ENCODE measurements at regions not wholly inside any gene's neighbourhood (a gene's known extent, or its start where the extent isn't known, plus 50 kb on each side); places are given as distances from the start of the nearest gene placed in this dataset.

DNA sequence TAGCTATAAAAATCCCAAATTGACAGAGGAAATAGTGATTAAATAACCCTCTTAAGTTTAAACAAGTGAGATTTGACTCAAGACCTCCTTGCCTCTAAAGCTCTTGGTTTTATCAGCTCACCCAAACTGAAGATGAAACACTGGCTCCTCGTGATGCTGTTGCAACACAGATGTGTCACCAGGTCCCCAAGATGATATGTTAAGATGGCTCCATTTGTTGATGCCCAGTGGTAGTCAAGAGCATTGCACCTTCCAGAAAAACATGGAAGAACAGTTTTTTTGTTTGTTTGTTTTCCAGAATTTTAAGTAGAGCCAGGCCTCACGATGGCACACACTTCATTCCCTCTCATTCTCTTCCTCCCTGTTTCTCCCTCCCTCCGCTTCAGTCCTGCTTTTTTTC, 399.8 kb downstream of the TXNL1 start:
- TF ChIP-seq, protein P1, sequence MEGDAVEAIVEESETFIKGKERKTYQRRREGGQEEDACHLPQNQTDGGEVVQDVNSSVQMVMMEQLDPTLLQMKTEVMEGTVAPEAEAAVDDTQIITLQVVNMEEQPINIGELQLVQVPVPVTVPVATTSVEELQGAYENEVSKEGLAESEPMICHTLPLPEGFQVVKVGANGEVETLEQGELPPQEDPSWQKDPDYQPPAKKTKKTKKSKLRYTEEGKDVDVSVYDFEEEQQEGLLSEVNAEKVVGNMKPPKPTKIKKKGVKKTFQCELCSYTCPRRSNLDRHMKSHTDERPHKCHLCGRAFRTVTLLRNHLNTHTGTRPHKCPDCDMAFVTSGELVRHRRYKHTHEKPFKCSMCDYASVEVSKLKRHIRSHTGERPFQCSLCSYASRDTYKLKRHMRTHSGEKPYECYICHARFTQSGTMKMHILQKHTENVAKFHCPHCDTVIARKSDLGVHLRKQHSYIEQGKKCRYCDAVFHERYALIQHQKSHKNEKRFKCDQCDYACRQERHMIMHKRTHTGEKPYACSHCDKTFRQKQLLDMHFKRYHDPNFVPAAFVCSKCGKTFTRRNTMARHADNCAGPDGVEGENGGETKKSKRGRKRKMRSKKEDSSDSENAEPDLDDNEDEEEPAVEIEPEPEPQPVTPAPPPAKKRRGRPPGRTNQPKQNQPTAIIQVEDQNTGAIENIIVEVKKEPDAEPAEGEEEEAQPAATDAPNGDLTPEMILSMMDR (IDR thresholded peaks at IDR 0.05; ENCODE audit: extremely low read depth, insufficient read depth, missing control alignments): no peak
- in situ Hi-C loops (cut with MboI; ENCODE audit: low pct_unique_long_range_greater_than_20kb, low sequenced_read_pairs, unreplicated experiment): no loop called here
- no peak for DNase-seq (ENCODE audit: low spot score)

DNA sequence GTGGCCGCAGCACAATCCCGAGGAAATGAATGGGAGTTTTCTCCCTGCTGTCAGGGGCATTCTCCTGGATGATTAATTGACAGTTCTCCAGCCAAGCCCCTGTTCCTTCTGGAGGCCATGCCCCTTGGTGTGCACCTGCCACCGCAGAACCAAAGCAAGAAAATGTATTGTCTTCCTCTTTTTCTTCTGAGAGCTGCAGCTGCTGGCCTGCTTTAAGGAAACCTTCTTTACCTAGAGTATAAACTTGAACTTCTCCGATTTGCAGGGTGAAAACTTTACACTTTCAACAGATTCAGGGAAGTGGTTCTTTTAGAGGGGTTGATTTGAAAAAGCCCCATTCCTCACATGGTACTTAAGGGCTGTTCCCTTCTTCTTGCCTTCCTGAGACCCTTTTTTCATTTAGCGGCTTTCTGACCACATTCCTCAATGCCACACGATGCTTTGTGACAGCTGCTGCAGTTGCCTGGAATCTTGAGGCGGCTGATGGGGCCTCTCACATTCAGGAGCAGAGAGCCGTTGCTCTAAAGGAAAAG, 402.8 kb downstream of the TXNL1 start:
- TF ChIP-seq, protein P1 (IDR thresholded peaks at IDR 0.05; ENCODE audit: extremely low read depth, insufficient read depth, missing control alignments): no peak
- DNase-seq (ENCODE audit: low spot score): no peak
- in situ Hi-C loops (cut with MboI; ENCODE audit: low pct_unique_long_range_greater_than_20kb, low sequenced_read_pairs, unreplicated experiment): no loop called here

DNA sequence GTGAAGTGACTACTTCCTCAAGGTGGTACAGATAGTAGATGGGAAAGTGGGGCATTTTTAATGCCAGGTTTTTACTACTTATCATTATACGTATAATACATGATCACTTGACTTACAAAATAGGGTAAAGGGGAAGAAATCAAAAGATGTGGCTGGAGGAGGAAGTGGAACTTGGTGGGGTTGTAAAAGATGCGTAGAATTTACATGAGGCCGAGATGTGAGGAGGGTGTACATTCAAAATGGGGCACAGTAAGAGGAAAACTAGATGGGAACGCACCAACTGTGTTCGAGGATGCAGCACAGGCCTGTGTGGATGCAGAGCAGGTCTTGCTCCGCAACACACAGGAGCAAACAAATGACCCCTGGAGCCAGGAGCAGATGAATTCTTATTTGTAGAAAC, 403.3 kb downstream of the TXNL1 start:
- DNase-seq (ENCODE audit: low spot score): no peak
- in situ Hi-C loops (cut with MboI; ENCODE audit: low pct_unique_long_range_greater_than_20kb, low sequenced_read_pairs, unreplicated experiment): no loop called here
- TF ChIP-seq, protein P1 (IDR thresholded peaks at IDR 0.05; ENCODE audit: extremely low read depth, insufficient read depth, missing control alignments): no peak

DNA sequence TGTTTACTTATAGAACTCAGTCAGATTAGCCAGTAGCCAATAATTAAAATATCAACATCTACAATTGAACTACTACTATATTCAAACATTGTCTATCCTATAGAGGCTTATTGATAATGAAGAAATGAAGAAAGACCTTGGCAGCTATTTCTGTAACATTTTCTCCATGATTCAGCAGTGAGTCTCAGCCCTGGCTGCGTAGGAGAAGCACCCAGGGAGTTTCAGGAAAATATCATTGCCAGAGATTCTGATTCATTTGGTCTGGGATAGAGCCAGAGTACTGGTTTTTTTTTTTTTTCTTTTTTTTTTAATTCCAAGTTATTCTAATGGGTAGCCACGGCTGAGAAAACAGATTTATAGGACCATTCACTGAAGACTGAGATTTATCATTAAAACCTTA, 404.8 kb downstream of the TXNL1 start:
- DNase-seq (ENCODE audit: low spot score): no peak
- in situ Hi-C loops (cut with MboI; ENCODE audit: low pct_unique_long_range_greater_than_20kb, low sequenced_read_pairs, unreplicated experiment): no loop called here
- TF ChIP-seq, protein P1 (IDR thresholded peaks at IDR 0.05; ENCODE audit: extremely low read depth, insufficient read depth, missing control alignments): no peak

DNA sequence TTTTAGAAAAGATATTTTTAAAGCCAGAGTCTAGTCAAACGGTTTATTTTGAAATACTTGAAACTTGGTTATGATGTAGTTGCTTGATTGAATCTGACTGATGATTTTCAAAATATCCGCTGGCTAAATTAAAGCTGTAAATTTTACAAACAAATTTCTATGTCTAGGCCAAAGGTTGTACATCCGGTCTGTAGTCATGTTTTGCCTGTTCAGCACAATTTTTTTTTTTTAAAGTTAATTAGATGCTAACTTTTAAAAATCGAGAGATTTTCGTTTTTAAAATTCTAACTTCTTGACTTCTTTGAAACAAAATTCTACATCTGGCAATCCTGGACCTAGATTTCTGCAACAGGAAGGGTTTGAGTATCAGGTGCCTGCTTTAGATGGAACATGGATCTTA, 412.4 kb downstream of the TXNL1 start:
- DNase-seq (ENCODE audit: low spot score): no peak
- in situ Hi-C loops (cut with MboI; ENCODE audit: low pct_unique_long_range_greater_than_20kb, low sequenced_read_pairs, unreplicated experiment): no loop called here

DNA sequence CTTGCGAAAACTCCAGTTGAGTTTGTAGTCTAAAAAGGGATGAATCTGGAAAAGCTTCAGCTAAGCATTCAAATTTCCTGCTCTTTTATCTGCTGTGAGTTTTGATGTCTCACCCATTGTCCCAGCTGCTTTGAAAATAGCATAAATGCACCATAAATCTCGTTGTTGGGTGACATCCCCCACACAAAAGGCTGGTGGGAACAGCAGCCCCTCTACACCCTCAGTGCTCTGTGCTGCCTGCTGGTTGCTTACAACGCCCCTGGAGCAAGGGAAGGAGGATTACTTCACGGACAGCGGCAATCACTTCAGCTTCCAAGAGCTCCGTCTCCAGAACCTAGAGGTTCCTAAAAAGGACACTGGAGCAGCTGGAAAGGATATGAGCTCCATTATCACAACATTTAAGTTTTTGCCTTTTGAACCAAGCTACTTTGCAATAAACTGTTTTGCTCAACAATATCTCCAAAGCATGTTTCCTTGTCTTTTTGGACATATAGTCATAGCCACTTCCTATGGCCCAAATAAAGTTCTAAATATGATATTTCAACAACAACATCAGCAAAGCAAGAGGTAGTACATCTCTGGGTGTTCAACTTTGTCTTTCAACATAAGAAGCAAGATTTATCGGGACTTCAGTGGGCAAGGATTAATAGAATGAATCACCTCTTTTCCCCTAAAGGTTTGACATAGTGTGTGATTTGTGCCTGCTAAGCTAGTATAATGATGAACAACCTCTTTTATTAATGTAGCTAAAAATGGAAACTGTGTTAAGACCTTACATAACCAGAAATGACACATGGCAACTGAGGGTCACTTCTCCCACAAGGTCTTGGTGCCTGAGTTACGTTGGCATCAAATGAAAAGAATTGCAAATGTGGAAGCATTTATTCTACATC, 413.5 kb downstream of the TXNL1 start:
- TF ChIP-seq, protein P1 (IDR thresholded peaks at IDR 0.05; ENCODE audit: extremely low read depth, insufficient read depth, missing control alignments): no peak
- in situ Hi-C loops (cut with MboI; ENCODE audit: low pct_unique_long_range_greater_than_20kb, low sequenced_read_pairs, unreplicated experiment): no loop called here

More for the DNA sequence above, 412.4 kb downstream of the TXNL1 start:
- TF ChIP-seq, protein P1 (IDR thresholded peaks at IDR 0.05; ENCODE audit: extremely low read depth, insufficient read depth, missing control alignments): no peak

More for the DNA sequence above, 413.5 kb downstream of the TXNL1 start:
- no peak for DNase-seq (ENCODE audit: low spot score)
